H1 (cell line): ENCODE measurements at regions not wholly inside any gene's neighbourhood (a gene's known extent, or its start where the extent isn't known, plus 50 kb on each side); places are given as distances from the start of the nearest gene placed in this dataset.

Experiments used
- EGR1 ChIP-seq: IDR thresholded peaks from 2 replicates; pipeline ENCODE4 v1.6.1; 2011; ENCODE audit warnings: low read depth, low read length, borderline replicate concordance
- HDAC6 ChIP-seq: IDR thresholded peaks from one replicate; pipeline ENCODE4 v1.7.1; 2012; ENCODE audit warnings: low read depth, mild to moderate bottlenecking, inconsistent platforms, low read length, moderate library complexity
- KDM1A ChIP-seq: fragments of 200-600, 300-600 bp; sonication (generic); IDR thresholded peaks from 2 replicates; pipeline ENCODE4 v1.7.1; 2016; ENCODE audit warnings: mild to moderate bottlenecking, low read length, borderline replicate concordance
- NRF1 ChIP-seq: IDR thresholded peaks from 2 replicates; pipeline ENCODE4 v1.6.1; 2011; ENCODE audit warnings: mild to moderate bottlenecking, low read depth, low read length, improper control_type of control experiment
- SIRT6 ChIP-seq: IDR thresholded peaks from one replicate; pipeline ENCODE4 v1.7.1; 2012; ENCODE audit warnings: low read length, inconsistent platforms
- SP2 ChIP-seq: IDR thresholded peaks from 2 replicates; pipeline ENCODE4 v1.6.1; 2012; ENCODE audit warnings: mild to moderate bottlenecking, low read length, inconsistent platforms
- TF ChIP-seq, protein P1 (sequence below): fragments of 300-600 bp; sonication (generic); IDR thresholded peaks from 2 replicates; pipeline ENCODE4 v1.7.1; 2012; ENCODE audit warnings: low read length, moderate library complexity, mild to moderate bottlenecking, inconsistent platforms; ENCODE audit not compliant: insufficient replicate concordance

DNA sequence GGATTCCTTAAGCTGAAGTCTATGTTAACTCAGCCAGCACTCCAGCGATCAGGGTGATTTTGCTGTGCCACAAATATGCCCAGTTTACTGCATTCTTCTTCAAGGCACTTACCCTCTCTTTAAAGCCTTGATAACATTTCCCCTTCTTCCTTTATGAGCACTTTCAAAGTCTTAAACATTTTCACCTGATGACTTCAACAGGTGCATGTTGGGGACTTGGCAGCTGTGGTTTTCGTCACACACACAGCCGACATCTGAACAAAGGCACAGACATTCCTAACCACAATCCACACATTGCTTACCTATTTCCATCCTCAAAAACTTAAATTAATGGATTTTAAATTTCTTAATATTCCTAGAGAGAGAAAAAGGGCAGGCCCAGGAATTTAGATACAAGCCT lies 331.5 kb downstream of the CRPPA start (continued):
- TF ChIP-seq, protein P1, sequence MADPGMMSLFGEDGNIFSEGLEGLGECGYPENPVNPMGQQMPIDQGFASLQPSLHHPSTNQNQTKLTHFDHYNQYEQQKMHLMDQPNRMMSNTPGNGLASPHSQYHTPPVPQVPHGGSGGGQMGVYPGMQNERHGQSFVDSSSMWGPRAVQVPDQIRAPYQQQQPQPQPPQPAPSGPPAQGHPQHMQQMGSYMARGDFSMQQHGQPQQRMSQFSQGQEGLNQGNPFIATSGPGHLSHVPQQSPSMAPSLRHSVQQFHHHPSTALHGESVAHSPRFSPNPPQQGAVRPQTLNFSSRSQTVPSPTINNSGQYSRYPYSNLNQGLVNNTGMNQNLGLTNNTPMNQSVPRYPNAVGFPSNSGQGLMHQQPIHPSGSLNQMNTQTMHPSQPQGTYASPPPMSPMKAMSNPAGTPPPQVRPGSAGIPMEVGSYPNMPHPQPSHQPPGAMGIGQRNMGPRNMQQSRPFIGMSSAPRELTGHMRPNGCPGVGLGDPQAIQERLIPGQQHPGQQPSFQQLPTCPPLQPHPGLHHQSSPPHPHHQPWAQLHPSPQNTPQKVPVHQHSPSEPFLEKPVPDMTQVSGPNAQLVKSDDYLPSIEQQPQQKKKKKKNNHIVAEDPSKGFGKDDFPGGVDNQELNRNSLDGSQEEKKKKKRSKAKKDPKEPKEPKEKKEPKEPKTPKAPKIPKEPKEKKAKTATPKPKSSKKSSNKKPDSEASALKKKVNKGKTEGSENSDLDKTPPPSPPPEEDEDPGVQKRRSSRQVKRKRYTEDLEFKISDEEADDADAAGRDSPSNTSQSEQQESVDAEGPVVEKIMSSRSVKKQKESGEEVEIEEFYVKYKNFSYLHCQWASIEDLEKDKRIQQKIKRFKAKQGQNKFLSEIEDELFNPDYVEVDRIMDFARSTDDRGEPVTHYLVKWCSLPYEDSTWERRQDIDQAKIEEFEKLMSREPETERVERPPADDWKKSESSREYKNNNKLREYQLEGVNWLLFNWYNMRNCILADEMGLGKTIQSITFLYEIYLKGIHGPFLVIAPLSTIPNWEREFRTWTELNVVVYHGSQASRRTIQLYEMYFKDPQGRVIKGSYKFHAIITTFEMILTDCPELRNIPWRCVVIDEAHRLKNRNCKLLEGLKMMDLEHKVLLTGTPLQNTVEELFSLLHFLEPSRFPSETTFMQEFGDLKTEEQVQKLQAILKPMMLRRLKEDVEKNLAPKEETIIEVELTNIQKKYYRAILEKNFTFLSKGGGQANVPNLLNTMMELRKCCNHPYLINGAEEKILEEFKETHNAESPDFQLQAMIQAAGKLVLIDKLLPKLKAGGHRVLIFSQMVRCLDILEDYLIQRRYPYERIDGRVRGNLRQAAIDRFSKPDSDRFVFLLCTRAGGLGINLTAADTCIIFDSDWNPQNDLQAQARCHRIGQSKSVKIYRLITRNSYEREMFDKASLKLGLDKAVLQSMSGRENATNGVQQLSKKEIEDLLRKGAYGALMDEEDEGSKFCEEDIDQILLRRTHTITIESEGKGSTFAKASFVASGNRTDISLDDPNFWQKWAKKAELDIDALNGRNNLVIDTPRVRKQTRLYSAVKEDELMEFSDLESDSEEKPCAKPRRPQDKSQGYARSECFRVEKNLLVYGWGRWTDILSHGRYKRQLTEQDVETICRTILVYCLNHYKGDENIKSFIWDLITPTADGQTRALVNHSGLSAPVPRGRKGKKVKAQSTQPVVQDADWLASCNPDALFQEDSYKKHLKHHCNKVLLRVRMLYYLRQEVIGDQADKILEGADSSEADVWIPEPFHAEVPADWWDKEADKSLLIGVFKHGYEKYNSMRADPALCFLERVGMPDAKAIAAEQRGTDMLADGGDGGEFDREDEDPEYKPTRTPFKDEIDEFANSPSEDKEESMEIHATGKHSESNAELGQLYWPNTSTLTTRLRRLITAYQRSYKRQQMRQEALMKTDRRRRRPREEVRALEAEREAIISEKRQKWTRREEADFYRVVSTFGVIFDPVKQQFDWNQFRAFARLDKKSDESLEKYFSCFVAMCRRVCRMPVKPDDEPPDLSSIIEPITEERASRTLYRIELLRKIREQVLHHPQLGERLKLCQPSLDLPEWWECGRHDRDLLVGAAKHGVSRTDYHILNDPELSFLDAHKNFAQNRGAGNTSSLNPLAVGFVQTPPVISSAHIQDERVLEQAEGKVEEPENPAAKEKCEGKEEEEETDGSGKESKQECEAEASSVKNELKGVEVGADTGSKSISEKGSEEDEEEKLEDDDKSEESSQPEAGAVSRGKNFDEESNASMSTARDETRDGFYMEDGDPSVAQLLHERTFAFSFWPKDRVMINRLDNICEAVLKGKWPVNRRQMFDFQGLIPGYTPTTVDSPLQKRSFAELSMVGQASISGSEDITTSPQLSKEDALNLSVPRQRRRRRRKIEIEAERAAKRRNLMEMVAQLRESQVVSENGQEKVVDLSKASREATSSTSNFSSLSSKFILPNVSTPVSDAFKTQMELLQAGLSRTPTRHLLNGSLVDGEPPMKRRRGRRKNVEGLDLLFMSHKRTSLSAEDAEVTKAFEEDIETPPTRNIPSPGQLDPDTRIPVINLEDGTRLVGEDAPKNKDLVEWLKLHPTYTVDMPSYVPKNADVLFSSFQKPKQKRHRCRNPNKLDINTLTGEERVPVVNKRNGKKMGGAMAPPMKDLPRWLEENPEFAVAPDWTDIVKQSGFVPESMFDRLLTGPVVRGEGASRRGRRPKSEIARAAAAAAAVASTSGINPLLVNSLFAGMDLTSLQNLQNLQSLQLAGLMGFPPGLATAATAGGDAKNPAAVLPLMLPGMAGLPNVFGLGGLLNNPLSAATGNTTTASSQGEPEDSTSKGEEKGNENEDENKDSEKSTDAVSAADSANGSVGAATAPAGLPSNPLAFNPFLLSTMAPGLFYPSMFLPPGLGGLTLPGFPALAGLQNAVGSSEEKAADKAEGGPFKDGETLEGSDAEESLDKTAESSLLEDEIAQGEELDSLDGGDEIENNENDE, result no peak
- no peak for TF ChIP-seq HDAC6
- TF ChIP-seq SP2, result no peak
- TF ChIP-seq SIRT6, result no peak
- TF ChIP-seq NRF1, result no peak
- no peak for TF ChIP-seq KDM1A
- TF ChIP-seq EGR1, result no peak
